ENCODE measurements at regions not wholly inside any gene's neighbourhood (a gene's known extent, or its start where the extent isn't known, plus 50 kb on each side); places are given as distances from the start of the nearest gene placed in this dataset.
"Not testable (repeated sequence)": the region's sequence is repeated elsewhere in the genome, so short reads cannot be mapped to it uniquely, and the experiment has no call there.

DNA sequence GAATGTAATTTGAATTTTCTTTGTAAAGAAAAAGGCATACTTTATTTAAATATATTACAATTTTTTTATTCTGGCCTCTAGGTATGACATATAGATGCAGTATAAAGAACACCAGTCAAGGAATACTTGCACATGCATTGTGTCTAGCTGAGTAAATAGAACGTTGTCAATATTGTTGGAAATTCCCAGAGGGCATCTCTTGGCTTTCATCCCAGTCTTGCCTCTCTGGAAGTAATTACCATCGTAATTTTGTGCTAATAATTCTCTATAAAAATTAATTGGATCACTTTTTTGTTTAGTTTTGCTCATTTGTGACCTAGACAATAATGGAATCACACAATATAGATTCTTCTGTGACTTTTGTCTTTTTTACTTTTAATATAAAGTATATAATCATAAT, 1052.3 kb upstream of the CELF2 start:
- no peak for DNase-seq (ENCODE audit: low read depth in 2 of 2)

DNA sequence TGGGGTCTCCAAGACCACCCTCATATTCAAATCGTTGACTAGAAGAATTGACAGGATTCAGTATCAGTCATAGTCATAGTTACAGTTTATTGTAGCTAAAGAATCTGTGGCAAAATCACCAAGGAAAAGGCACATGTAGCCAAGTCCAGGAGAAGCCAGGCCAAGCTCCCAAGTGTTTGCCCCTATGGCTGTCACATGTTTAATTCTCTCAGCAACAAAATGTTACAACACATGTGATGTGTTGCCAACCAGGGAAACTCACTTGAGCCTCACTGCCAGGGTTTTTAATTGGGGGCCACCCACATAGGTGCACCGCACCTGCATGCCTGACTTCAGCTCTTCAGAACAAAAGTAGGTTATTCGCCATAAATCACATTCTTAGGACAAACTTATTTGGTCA, 1030.9 kb upstream of the CELF2 start:
- no peak for DNase-seq (ENCODE audit: low read depth in 2 of 2)

DNA sequence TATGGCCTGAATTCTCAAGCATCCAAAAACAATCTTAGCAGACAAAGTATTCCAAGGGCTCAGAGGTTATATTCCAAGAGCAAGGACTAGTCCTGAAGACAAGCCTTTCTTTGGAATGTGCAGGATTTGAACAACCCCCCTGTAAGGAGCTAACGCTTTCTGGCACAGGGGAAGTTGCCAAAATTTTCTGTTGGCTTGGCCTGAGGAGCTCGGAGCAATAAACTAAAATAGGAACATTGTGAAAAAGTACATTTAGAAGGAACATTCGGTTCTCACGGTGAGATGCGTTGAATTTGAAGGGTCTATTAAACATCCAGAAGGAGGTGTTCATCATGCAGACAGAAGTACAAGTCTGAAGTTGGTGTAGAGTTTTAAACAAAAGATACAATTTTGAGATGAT, 1030.5 kb upstream of the CELF2 start:
- DNase-seq (ENCODE audit: low read depth in 2 of 2) = no peak

DNA sequence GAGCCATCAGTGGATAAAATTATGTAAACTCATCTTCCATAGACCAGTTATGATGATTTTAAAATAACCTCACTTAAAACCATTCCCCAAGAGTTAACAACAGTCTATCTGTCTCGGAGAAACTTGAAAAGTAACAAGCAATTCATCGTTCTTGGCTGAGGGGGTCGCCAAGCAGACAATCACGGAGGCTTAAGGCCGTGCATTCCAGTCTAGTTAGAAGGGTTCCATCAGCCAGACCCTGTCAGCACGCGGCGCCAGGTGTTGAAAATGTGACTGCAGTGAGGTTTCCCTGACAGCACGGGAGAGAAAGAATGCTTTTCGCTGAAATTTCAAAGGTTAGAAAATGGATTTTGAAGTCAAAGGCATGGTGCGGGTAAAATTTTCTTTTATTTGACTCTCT, 1025.0 kb upstream of the CELF2 start:
- no peak for DNase-seq (ENCODE audit: low read depth in 2 of 2)

DNA sequence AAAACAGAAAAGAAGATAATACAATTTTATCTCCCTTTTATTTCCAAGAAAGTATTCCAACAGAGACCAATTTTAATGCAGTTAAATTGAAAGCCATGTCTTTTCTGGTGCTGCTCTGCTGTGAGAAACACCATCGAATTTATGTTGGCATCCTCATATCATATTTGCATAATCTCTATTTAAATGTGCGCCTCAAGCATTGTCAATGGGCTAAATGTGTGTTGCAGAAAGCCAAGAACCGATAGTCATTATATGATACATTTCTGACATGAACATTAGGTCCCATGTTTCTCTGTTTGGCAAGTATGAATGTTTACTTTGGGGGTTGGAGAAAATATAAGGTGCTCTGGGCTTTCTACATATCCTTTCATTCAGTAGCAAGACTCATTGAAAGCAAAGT, 1023.5 kb upstream of the CELF2 start:
- no peak for DNase-seq (ENCODE audit: low read depth in 2 of 2)

DNA sequence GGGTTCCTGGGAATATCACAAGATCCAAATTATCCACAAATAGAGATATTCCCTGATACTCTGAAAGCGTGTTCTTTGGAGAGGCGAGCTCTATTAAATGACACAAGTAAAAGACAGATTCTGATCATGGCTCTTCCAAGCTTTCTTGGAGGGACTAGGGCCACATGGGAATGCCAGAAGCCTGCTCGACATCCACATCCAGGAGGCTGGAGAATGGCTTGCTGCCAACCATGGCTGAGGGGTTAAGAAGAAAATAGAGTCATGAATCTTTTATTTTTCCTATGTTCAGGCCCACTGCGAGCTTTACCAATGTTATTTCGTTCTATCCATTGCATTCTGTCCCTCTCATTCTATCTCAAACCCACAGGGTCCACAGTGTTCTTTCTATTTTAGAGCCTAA, 1018.0 kb upstream of the CELF2 start:
- DNase-seq (ENCODE audit: low read depth in 2 of 2) = no peak

DNA sequence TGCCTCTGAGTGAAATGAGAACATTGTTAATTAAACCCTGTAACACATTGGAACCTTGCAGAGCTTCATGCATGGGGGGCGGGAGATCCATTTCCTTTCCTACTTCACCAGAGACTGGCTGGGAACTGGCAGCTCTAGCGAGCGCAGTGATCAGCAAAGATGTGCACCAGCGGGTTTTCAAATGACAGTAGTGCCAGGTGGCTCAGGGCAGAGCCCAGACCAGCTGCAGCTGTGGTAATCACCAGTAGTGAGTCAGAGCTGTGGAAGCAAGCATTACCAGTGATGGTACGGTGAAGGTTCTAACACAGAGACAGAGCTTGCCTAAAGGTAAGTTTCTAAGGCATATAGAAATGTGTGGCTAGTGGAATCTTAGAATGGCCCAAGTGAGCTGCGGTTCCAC, 1009.7 kb upstream of the CELF2 start:
- no peak for DNase-seq (ENCODE audit: low read depth in 2 of 2)

DNA sequence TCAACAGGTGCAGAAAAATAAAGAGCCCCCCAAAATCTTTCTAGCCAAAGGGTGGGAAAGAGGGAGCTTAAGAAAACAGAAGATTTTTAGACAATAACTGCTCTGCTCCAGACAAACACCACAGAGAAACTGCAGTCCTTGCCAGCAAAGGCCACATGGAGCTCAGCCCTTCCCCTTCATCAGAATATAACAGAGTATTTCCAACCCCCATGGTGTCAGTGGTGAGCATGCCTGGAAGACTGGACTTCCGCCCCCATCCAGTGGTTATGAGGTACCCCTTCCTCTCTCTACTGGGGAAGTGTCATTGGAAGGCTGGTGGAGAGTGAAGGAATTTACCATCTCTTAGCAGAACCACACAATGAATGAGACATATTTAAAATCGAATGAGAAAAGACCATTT, 1007.3 kb upstream of the CELF2 start:
- no peak for DNase-seq (ENCODE audit: low read depth in 2 of 2)

DNA sequence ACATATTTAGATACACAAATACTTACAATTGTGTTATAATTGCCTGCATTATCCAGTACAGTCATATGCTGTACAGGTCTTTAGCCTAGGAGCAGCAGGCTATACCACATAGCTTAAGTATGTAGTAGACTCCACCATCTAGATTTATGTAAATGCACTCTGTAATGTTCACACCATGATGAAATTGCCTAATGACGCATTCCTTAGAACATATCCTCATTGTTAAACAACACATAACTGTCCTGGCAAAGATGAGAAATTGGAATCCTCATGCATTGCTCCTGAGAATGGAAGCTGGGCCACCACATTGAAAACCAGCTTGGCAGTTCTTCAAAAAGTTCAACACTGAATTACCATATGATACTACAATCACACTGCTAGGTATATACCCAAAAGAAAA, 1002.8 kb upstream of the CELF2 start:
- no peak for DNase-seq (ENCODE audit: low read depth in 2 of 2)

DNA sequence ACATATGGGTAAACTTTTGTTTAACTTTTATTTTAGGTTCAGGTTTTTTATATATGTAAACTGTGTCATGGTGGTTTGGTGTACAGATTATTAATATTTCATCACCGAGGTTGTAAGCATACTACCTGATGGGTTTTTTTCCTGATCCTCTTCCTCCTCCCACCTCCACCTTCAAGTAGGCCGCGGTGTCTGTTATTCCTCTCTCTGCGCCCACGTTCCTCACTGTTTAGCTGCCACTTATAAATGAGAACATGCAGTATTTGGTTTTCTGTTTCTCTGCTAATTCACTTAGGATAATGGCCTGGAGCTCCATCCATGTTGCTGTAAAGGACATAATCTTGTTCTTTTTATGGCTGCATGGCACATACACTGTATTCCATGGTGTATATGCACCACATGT, 1000.0 kb upstream of the CELF2 start:
- DNase-seq (ENCODE audit: low read depth in 2 of 2) = no peak

DNA sequence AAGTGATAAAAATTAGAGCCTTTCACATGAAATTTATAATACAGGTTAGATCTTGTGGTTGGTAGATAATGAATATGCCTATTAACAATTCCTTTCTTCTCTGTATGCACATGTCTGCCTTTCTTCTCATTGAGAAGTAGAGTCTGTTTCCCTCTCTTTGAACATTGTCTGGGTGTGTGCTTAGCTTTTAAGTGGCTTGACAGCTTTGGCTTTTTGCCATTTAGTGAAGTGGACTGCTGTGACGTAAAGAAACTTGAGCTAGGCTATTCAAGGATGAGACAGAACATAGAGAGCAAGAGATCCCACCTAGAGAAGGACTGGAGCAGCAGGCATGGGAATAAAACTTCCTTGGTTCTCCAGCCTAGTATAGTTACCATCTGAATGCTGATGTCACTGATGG, 996.7 kb upstream of the CELF2 start:
- no peak for DNase-seq (ENCODE audit: low read depth in 2 of 2)

DNA sequence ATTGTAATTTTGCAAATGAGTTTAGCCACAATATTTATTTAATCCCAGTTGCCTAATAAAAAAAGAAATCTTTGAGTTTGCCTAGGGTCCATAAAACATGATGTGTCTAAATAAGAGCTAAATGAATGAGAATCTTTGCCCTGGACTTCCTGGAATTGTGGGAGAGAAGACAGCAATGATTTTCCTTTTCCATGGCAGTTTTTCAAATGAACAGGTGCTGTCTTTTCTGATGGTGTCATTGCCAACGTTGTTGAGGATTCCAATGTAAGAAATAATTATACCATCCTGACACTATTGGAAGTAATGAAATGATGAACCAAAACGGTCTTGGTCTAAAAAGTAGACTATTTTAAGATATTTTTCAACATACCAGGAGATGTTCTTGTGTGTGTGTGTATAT, 984.7 kb upstream of the CELF2 start:
- no peak for DNase-seq (ENCODE audit: low read depth in 2 of 2)

DNA sequence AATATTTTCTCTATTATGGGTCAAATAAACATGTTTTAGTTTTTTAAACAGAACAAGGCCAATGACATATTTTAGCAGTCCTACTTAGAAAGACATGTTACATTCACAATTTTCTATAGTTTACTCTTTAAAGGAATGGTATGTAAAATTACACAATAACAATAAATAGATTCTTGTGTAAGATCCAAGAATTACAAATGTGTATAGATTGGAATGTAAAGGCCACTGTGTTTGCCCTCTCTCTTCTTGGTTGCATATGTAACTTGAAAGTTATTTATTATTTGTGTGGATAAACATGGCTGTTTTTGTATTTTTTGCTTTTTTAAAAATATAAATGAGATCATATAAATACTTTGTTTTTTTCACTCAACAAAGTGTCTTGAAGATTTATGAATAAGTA, 979.3 kb upstream of the CELF2 start:
- no peak for DNase-seq (ENCODE audit: low read depth in 2 of 2)

DNA sequence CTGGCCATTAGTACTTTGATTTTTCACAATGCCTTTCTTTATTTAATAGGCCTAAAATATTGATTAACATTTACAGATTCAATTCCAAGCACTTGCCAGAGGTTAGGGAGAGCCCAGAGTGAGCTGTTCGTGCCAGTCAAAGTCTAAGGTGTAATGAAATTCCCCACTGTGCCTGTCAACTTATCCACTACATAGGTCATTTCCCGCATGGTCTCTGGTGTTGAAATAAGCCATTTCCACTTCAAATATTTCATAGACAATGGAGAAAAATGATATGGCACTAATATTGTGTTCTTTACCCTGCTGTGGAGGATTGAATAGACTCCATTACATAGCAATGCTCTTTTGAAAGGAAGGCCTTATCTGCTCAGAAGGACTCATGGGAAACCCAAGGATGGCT, 978.1 kb upstream of the CELF2 start:
- DNase-seq (ENCODE audit: low read depth in 2 of 2) = no peak

DNA sequence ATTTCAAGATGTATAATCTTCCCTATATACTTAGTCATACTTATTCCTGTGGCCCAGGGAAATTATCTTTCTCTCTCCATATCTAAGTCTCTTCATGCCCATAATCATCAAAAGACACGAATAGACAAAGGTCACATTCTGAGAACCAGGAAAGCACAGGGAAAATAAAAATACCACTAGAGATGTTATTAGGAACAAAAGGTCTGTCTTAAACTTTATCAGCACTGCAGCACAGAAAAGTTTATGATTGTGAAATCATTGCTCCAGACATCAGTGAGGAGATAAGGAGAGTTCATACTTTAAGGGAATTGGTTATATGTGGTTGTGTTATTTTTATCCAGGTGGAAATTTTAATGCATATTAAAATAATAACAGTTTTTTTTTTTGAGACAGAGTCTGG, 974.6 kb upstream of the CELF2 start:
- DNase-seq (ENCODE audit: low read depth in 2 of 2) = no peak

DNA sequence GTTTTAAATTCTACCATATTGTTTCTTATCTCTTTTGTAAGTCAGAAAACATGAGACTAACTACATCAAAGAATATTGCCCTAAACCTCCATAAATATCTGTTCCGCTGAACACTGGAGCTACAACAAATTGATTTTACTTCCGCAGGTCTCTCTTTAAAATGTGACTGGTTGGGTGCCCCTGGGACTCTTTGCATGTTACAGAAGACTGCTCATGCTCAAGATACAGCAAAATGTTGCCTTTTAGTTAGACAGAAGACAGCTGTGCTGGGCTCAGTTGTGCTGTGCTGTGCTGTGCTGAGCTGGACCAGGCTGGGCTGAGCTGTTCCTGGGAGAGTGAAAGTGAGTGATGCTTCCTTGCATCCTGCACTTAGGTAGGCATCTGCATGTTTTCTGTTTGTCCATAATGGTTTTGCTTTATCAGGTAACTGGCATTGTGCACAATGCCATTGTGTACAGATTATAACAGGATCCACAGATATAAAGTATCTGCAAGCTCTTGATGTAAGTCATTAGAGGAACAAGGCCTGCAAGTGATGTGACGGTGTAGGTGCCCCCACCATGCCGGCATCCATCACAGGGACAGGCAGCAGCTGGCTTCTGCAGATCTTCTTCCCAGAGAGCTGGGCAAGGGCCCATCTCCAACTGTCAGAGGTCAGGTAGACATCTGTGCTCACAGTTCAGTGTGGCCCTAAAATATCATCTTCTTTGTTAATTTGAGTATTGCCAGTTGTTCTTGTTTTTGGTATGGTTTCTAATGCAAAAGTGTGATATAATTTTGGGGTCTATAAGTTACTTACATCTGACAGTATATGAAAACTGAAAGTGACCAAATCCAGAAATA, 972.5 kb upstream of the CELF2 start:
- no peak for DNase-seq (ENCODE audit: low read depth in 2 of 2)

DNA sequence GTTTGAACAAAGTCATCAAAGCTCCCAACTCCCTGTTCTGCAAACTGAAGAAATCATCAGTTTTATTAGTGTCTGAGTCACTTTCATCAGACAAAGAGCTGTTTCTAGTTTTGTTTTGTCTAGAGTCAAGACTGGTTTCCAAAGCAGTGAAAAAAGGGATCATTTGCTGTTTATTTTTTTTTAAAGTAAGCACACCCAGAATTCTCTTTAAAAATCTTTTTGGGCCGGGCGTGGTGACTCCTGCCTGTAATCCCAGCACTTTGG, 972.0 kb upstream of the CELF2 start:
- no peak for DNase-seq (ENCODE audit: low read depth in 2 of 2)

DNA sequence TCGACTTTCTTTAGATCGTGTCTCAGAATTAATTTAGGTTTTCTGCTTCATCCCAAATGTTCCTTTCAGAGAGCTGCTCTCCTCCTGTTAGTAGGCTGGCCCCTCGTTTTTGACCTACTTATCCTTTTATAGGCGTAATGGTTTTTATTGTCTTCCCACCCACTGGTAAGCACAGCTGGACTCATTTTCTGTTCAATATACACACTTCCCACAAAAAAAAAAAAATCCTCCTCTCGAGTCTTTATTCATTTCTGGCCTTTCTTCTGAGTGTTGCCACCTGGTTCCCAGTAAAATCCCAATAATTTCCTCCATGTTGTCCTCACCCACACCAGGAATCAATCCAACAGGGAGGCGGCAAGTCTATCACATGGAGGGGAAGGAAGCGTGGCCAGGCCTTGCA, 970.2 kb upstream of the CELF2 start:
- DNase-seq (ENCODE audit: low read depth in 2 of 2) = no peak

DNA sequence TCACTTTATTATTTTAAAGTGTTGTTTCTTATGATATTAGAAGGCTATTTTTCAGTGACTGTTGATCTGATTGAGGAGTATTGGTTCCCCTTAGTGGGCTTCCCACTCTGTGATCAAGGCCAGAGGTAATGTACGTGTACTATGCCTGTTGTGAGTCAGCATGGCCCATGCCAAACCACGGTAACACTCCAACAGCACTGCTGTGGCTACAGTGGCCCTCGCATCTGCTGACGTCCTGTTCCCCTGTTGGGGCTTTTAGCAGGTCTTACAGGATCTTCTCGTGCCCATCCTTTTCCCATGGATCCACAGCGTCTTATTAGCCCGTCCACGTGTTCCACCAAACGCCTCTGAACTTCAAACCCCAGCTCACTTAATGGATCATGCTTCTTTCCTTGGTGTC, 964.6 kb upstream of the CELF2 start:
- no peak for DNase-seq (ENCODE audit: low read depth in 2 of 2)

DNA sequence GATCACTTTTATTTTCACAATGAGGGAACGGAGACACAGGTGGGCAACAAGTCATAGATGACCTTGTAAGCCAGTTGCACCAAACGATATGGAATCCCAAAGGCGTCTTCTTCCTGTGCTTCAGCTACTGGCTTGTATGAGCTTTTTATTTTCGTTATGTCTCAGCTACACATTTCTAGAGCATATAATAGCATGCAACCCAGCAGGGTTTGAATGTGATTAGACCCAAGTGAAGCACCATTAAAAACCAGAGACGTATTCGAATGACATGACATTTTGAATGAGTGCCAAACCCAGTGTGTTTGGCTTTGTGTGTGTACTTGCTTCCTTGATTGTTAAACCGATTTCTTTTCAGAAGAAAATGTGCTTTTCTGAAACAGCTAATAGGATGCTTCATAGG, 963.2 kb upstream of the CELF2 start:
- DNase-seq (ENCODE audit: low read depth in 2 of 2) = no peak

DNA sequence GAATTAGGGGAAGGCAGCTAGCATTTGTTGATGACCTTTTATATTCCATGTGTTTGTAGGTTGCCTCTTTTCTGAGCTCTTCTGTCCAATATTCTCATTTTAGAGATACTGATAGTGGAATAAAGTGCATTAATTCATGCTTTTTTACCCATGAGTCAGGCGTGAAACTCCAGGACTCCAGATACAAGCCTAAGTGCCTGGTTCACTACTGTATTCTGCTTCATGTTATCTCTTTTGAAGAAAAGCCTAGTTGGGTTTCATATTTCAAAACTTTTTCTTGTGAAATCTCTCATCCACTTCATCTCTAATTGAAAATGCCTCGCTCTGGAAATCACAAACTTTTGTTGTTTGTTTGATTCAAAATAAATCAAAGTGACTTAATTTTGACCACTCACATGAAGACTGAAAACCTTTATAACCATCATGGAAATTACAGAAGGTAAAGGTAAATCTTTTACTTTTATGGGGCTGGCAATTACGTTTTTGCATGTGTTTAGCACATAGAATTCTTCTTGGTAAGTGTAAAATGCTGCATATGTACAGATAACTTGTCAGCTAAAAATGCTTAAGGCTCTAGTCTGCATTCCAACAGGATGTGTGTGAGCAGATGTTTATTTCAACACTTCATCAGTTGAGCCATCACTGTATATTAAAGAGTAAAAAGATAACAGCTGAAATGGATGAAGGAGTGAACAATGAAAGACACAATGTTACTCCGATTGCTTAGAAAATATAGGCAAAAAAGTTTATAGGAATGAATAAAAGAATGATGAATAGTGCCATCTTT, 961.8 kb upstream of the CELF2 start:
- no peak for DNase-seq (ENCODE audit: low read depth in 2 of 2)

DNA sequence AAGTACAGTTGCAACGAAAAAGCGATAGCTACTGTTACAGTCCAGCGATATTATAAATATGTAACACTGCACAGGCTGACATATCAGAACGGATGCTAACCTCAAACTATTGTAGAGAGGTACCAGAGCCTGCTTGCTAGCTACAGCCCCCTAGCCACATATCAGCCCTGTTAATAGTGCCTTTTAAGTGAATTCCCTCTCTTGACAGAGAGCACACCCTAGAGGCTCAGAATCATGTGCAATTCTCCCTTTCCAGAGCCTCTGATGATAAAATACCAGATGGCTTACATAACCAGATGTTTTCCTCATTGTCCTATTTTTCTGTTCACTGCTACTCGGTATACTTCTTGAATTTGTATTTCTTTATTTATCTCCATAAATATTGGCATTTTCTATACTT, 960.7 kb upstream of the CELF2 start:
- no peak for DNase-seq (ENCODE audit: low read depth in 2 of 2)

DNA sequence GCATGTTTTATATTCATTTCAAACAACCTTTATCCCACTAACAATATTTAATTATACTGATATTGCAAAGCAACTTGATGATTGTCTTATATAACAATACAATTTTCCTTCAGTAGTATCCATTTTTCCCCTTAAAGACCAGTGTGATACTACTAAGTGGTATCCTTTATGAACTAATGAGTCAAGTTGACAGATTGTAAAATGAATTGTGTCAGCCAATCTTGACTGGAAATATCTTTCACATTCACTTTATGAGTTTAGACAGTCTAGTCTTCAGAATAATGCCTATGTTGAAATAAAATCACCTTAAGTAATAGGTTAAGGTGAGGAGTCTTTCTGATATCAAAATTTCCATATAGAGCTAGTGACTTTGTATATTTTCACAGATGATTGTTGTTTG, 950.0 kb upstream of the CELF2 start:
- no peak for DNase-seq (ENCODE audit: low read depth in 2 of 2)

DNA sequence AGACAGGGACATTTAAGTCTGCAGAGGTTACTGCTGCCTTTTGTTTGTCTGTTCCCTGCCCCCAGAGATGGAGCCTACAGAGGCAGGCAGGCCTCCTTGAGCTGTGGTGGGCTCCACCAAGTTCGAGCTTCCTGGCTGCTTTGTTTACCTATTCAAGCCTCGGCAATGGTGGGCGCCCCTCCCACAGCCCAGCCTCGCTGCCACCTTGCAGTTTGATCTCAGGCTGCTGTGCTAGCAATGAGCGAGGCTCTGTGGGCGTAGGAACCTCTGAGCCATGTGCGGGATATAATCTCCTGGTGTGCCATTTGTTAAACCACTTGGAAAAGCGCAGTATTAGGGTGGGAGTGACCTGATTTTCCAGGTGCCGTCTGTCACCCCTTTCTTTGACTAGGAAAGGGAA, 942.8 kb upstream of the CELF2 start:
- DNase-seq (ENCODE audit: low read depth in 2 of 2) = not testable (repeated sequence)
